Breast epithelium (tissue), 4 donors: ENCODE measurements at regions not wholly inside any gene's neighbourhood (a gene's known extent, or its start where the extent isn't known, plus 50 kb on each side); places are given as distances from the start of the nearest gene placed in this dataset.

ENCODE experiments used
- DNase-seq, 2 donors: peaks; one replicate each; pipeline ENCODE4 v3.0.0-alpha.2; 2019; ENCODE audit warnings: low spot score in 2 of 2
- H3K27ac ChIP-seq, 2 donors: fragments of 200-600 bp; sonication (generic) in 1 of 2; one replicate each; pipeline ENCODE4 v1.5.1; 2016 to 2019; ENCODE audit warnings: mild to moderate bottlenecking in 1 of 2
- H3K27me3 ChIP-seq, 2 donors: fragments of 200-600 bp; sonication (generic) in 1 of 2; one replicate each; pipeline versions ENCODE4 v1.5.1 to v1.6.0; 2017 to 2019; ENCODE audit warnings: control low read depth in 1 of 2, mild to moderate bottlenecking in 1 of 2
- H3K36me3 ChIP-seq: fragments of 200-600 bp; one replicate; pipeline ENCODE4 v1.5.1; 2019
- H3K4me1 ChIP-seq, 2 donors: fragments of 200-600 bp; sonication (generic); one replicate each; pipeline ENCODE4 v1.5.1; 2016 to 2019; ENCODE audit warnings: control low read depth in 1 of 2
- H3K4me3 ChIP-seq, 3 donors: fragments of 200-600 bp; sonication (generic); 1 replicate in 2 of 3; 2 replicates in 1 of 3; pipeline ENCODE4 v1.5.1; 2016 to 2019; ENCODE audit warnings: mild to moderate bottlenecking in 3 of 3, moderate library complexity in 2 of 3
- H3K9me3 ChIP-seq, 2 donors: fragments of 200-600 bp; sonication (generic) in 1 of 2; one replicate each; pipeline ENCODE4 v1.5.1; 2016 to 2019; ENCODE audit warnings: control low read depth in 1 of 2
- POLR2A ChIP-seq: fragments of 450-650 bp; IDR thresholded peaks from one replicate; pipeline ENCODE4 v1.6.1; 2016; ENCODE audit warnings: antibody characterized with exemption, mild to moderate bottlenecking, moderate library complexity
- POLR2AphosphoS5 ChIP-seq, 3 donors: sonication (generic); formaldehyde crosslinking; IDR thresholded peaks; one replicate each; pipeline ENCODE4 v1.6.1; 2017; ENCODE audit warnings: antibody characterized with exemption in 3 of 3
- intact Hi-C: fragments of 100-400 bp; cut with DNase I; formaldehyde crosslinking; loops from one replicate; pipeline ENCODE4 v1.15.1; 2023; ENCODE audit warnings: low total_unique reads
- TF ChIP-seq, protein P1 (sequence below), 3 donors: fragments of 450-650 bp; IDR thresholded peaks; one replicate each; pipeline ENCODE4 v1.5.1; 2016 to 2017; ENCODE audit warnings: antibody characterized with exemption in 3 of 3, mild to moderate bottlenecking in 3 of 3, moderate library complexity in 3 of 3

DNA sequence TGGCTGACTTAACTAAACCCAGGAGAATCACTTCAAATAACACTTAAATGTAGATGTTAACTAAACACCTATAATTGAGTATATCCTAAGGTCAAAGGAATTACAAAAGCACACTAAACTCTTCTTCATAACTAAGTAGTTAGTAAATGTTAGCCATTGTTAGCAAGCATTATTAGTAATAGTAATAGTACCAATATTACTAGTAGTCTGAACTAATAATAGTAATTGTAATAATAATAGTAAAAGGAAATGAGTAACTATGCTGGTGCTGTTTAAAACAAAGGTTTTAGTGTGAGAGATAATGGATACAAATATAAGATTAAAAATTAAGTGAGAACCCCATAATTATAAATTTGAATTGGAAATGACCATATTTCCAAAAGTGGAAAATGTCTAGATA is 641.9 kb upstream of the RORB start:
- Histone ChIP-seq H3K36me3 (no peaks in the 10 kb centered on the region), H3K4me3 (no peak overlapping the region), H3K27me3 (no peaks in the 10 kb centered on the region), H3K27ac (no peak overlapping the region), H3K9me3 (no peaks in the 10 kb centered on the region), H3K4me1 (no peaks in the 10 kb centered on the region)
- no peak for DNase-seq
- intact Hi-C loops = no loop called here
- TF ChIP-seq POLR2AphosphoS5 (IDR thresholded peaks at IDR 0.05) (no peak), POLR2A (no peak)
- TF ChIP-seq, protein P1, sequence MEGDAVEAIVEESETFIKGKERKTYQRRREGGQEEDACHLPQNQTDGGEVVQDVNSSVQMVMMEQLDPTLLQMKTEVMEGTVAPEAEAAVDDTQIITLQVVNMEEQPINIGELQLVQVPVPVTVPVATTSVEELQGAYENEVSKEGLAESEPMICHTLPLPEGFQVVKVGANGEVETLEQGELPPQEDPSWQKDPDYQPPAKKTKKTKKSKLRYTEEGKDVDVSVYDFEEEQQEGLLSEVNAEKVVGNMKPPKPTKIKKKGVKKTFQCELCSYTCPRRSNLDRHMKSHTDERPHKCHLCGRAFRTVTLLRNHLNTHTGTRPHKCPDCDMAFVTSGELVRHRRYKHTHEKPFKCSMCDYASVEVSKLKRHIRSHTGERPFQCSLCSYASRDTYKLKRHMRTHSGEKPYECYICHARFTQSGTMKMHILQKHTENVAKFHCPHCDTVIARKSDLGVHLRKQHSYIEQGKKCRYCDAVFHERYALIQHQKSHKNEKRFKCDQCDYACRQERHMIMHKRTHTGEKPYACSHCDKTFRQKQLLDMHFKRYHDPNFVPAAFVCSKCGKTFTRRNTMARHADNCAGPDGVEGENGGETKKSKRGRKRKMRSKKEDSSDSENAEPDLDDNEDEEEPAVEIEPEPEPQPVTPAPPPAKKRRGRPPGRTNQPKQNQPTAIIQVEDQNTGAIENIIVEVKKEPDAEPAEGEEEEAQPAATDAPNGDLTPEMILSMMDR (IDR thresholded peaks at IDR 0.05) = no peak

- H3K4me3 ChIP-seq = no peak overlapping the region
- H3K4me1 ChIP-seq = no peaks in the 10 kb centered on the region
- TF ChIP-seq POLR2AphosphoS5 (IDR thresholded peaks at IDR 0.05) (no peak), POLR2A (no peak)
- TF ChIP-seq, protein P1 (IDR thresholded peaks at IDR 0.05) = no peak
- no peak for DNase-seq
- H3K27ac ChIP-seq = no peak overlapping the region
- intact Hi-C loops = loop anchor here (5.0 kb wide), 1 partner anchor 607 kb away; no protein-coding TSS in a partner anchor
- no peaks in the 10 kb centered on the region for H3K27me3 ChIP-seq
- H3K9me3 ChIP-seq = no peaks in the 10 kb centered on the region
- no peaks in the 10 kb centered on the region for H3K36me3 ChIP-seq
Observed at GRCh38 chr9:73863924-73864323, 633.2 kb upstream of the RORB start.

- H3K27me3 ChIP-seq = no peaks in the 10 kb centered on the region
- no peaks in the 10 kb centered on the region for H3K36me3 ChIP-seq
- H3K4me3 ChIP-seq = no peak overlapping the region
- no peaks in the 10 kb centered on the region for H3K9me3 ChIP-seq
- no peak for DNase-seq
- TF ChIP-seq POLR2A (no peak), POLR2AphosphoS5 (IDR thresholded peaks at IDR 0.05) (no peak)
- TF ChIP-seq, protein P1 (IDR thresholded peaks at IDR 0.05) = no peak
- H3K27ac ChIP-seq = no peak overlapping the region
- H3K4me1 ChIP-seq = no peaks in the 10 kb centered on the region
- intact Hi-C loops = no loop called here
Observed at GRCh38 chr9:73866451-73866850, 630.7 kb upstream of the RORB start.

GRCh38 chr9:73869264-73869663 is 627.9 kb upstream of the RORB start:
- intact Hi-C loops = no loop called here
- TF ChIP-seq, protein P1 (IDR thresholded peaks at IDR 0.05) = no peak
- TF ChIP-seq POLR2AphosphoS5 (IDR thresholded peaks at IDR 0.05) (no peak), POLR2A (no peak)
- H3K4me1 ChIP-seq = no peaks in the 10 kb centered on the region
- no peaks in the 10 kb centered on the region for H3K9me3 ChIP-seq
- no peak overlapping the region for H3K27ac ChIP-seq
- H3K4me3 ChIP-seq = no peak overlapping the region
- H3K36me3 ChIP-seq = no peaks in the 10 kb centered on the region
- no peak for DNase-seq
- peaks cover 0 to 9% of the 10 kb centered on the region in 2 donors for H3K27me3 ChIP-seq

DNA sequence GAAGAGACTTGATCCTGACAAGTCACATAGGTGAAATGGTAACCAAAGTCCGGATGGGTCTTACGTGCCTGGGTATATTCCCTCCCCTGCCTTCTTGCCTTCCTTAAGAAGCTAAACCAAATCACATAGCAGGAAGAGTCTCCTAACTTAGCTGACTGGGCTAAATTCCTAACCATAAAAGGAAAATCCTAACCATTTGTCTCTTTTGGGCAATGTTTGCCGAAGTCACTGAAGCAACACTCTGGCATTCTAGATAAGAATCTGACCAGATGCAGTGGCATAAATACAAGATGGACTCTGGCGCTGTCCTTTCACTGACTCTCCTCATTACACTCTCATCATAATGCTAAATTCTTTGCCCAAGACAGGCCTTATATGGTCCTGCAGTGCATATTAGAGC is 625.5 kb upstream of the RORB start:
- no peak for TF ChIP-seq POLR2A
- TF ChIP-seq, protein P1 (IDR thresholded peaks at IDR 0.05) = no peak
- TF ChIP-seq POLR2AphosphoS5 (IDR thresholded peaks at IDR 0.05) = no peak
- Histone ChIP-seq H3K4me1 (no peaks in the 10 kb centered on the region), H3K27me3 (peaks cover 0 to 9% of the 10 kb centered on the region in 2 donors), H3K27ac (no peak overlapping the region), H3K4me3 (no peak overlapping the region), H3K36me3 (no peaks in the 10 kb centered on the region), H3K9me3 (no peaks in the 10 kb centered on the region)
- no peak for DNase-seq
- intact Hi-C loops = no loop called here
